Esophagus muscularis mucosa (tissue), 4 donors: ENCODE measurements at regions not wholly inside any gene's neighbourhood (a gene's known extent, or its start where the extent isn't known, plus 50 kb on each side); places are given as distances from the start of the nearest gene placed in this dataset.

Experiments used
- EP300 ChIP-seq: sonication (generic); formaldehyde crosslinking; IDR thresholded peaks from one replicate; pipeline ENCODE4 v1.6.1; 2017; ENCODE audit warnings: antibody characterized with exemption
- POLR2AphosphoS5 ChIP-seq, 2 donors: sonication (generic); formaldehyde crosslinking; IDR thresholded peaks; one replicate each; pipeline ENCODE4 v1.6.1; 2017; ENCODE audit warnings: antibody characterized with exemption in 2 of 2
- TF ChIP-seq, protein P1 (sequence below), 3 experiments: fragments of 200-600 bp in 2 of 3; fragments of 450-650 bp in 1 of 3; sonication (generic) in 2 of 3; IDR thresholded peaks; one replicate each; pipeline ENCODE4 v1.5.1; 2017 to 2019; ENCODE audit warnings: antibody characterized with exemption in 3 of 3, mild to moderate bottlenecking in 2 of 3, moderate library complexity in 1 of 3

DNA sequence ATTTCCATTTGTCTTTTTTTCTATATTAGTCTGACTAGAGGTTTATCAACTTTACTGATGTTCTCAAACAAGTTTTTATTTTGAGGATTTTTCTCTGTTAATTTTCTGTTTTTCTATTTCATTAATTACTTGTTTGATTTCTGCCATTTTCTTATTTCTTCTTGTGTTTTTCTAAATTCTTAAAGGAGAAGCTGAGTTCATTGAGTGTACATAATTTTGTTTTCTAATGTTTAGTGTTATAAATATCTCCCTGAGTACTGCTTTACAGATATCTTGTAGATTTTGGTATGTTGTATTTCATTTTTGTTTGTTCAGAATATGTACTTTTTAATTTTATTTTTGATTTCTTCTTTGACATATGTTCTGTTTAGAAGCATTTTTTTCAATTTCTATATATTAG is 1404.3 kb upstream of the MIR17HG start:
- TF ChIP-seq POLR2AphosphoS5 (IDR thresholded peaks at IDR 0.05) (no peak), EP300 (no peak)
- TF ChIP-seq, protein P1, sequence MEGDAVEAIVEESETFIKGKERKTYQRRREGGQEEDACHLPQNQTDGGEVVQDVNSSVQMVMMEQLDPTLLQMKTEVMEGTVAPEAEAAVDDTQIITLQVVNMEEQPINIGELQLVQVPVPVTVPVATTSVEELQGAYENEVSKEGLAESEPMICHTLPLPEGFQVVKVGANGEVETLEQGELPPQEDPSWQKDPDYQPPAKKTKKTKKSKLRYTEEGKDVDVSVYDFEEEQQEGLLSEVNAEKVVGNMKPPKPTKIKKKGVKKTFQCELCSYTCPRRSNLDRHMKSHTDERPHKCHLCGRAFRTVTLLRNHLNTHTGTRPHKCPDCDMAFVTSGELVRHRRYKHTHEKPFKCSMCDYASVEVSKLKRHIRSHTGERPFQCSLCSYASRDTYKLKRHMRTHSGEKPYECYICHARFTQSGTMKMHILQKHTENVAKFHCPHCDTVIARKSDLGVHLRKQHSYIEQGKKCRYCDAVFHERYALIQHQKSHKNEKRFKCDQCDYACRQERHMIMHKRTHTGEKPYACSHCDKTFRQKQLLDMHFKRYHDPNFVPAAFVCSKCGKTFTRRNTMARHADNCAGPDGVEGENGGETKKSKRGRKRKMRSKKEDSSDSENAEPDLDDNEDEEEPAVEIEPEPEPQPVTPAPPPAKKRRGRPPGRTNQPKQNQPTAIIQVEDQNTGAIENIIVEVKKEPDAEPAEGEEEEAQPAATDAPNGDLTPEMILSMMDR (IDR thresholded peaks at IDR 0.05) = no peak
